Mesendoderm (in vitro differentiated cells): ENCODE measurements at regions not wholly inside any gene's neighbourhood (a gene's known extent, or its start where the extent isn't known, plus 50 kb on each side); places are given as distances from the start of the nearest gene placed in this dataset.
A peak's percentile ranks its signal among the peaks of the same experiment; 100 is the strongest.

Source experiments
- DNase-seq: peaks from one replicate; pipeline ENCODE4 v3.0.0; 2013
- H2AK5ac ChIP-seq: 2 replicates; pipeline ENCODE4 v1.6.1; 2013; ENCODE audit warnings: low read length, inconsistent platforms
- H2BK120ac ChIP-seq: 2 replicates; pipeline ENCODE4 v1.6.1; 2013; ENCODE audit warnings: low read depth, mild to moderate bottlenecking, low read length, moderate library complexity, mixed read lengths
- H2BK15ac ChIP-seq: replicated peaks from 2 replicates; pipeline ENCODE4 v1.6.1; 2013; ENCODE audit warnings: low read depth, mild to moderate bottlenecking, moderate library complexity
- H2BK5ac ChIP-seq: 2 replicates; pipeline ENCODE4 v1.6.1; 2013; ENCODE audit warnings: low read length, inconsistent platforms
- H3K18ac ChIP-seq: 2 replicates; pipeline ENCODE4 v1.6.1; 2013; ENCODE audit warnings: mild to moderate bottlenecking, low read length, mixed read lengths
- H3K23ac ChIP-seq: one replicate; pipeline ENCODE4 v1.6.1; 2013; ENCODE audit warnings: low read length
- H3K27ac ChIP-seq: 2 replicates; pipeline ENCODE4 v1.5.1; 2013; ENCODE audit warnings: low read depth, mild to moderate bottlenecking, inconsistent platforms, low read length, moderate library complexity
- H3K27me3 ChIP-seq: 2 replicates; pipeline ENCODE4 v1.6.1; 2013; ENCODE audit warnings: low read length, control low read depth, mild to moderate bottlenecking, inconsistent platforms; ENCODE audit not compliant: insufficient read depth, poor library complexity
- H3K36me3 ChIP-seq: 2 replicates; pipeline ENCODE4 v1.6.1; 2013; ENCODE audit warnings: low read length, inconsistent platforms; ENCODE audit not compliant: control insufficient read depth, insufficient read depth
- H3K4ac ChIP-seq: one replicate; pipeline ENCODE4 v1.6.1; 2013; ENCODE audit warnings: low read depth, mild to moderate bottlenecking, low read length, moderate library complexity
- H3K4me1 ChIP-seq: 2 replicates; pipeline ENCODE4 v1.6.1; 2013; ENCODE audit warnings: low read depth, low read length, inconsistent platforms; ENCODE audit not compliant: control insufficient read depth
- H3K4me2 ChIP-seq: 2 replicates; pipeline ENCODE4 v1.6.1; 2013; ENCODE audit warnings: low read length
- H3K4me3 ChIP-seq: 2 replicates; pipeline ENCODE4 v1.5.1; 2013; ENCODE audit warnings: mild to moderate bottlenecking, low read length
- H3K56ac ChIP-seq: one replicate; pipeline ENCODE4 v1.6.1; 2013; ENCODE audit warnings: low read length
- H3K79me1 ChIP-seq: 2 replicates; pipeline ENCODE4 v1.6.1; 2013; ENCODE audit warnings: low read length, inconsistent platforms
- H3K79me2 ChIP-seq: 2 replicates; pipeline ENCODE4 v1.6.1; 2013; ENCODE audit warnings: mild to moderate bottlenecking, low read length; ENCODE audit not compliant: control insufficient read depth, insufficient read depth
- H3K9ac ChIP-seq: 2 replicates; pipeline ENCODE4 v1.6.1; 2013; ENCODE audit warnings: low read length, inconsistent platforms
- H4K5ac ChIP-seq: one replicate; pipeline ENCODE4 v1.6.1; 2013; ENCODE audit warnings: low read length
- H4K8ac ChIP-seq: one replicate; pipeline ENCODE4 v1.6.1; 2013; ENCODE audit warnings: low read depth, mild to moderate bottlenecking, control low read depth, low read length, moderate library complexity
- WGBS: extraction: QIAGEN DNeasy Blood & Tissue Kit; methylation state at CpG from one replicate; pipeline ENCODE4 v1.1.7; 2013; ENCODE audit warnings: low lambda C conversion rate, missing lambda C conversion rate; ENCODE audit not compliant: insufficient coverage; ENCODE audit errors: extremely low coverage; 5-methylcytosine and 5-hydroxymethylcytosine counted together

- no peaks in the 10 kb centered on the region for H3K79me2 ChIP-seq
- no peak overlapping the region for H3K4ac ChIP-seq
- H3K27me3 ChIP-seq, result no peaks in the 10 kb centered on the region
- H2AK5ac ChIP-seq, result no peak overlapping the region
- H3K79me1 ChIP-seq, result no peaks in the 10 kb centered on the region
- no peaks in the 10 kb centered on the region for H3K4me1 ChIP-seq
- H3K4me3 ChIP-seq, result no peak overlapping the region
- no peak overlapping the region for H4K5ac ChIP-seq
- WGBS, result no CpG with 5 or more reads among the region's 1 CpG
- H3K9ac ChIP-seq, result no peak overlapping the region
- no peak for DNase-seq
- no peak overlapping the region for H3K18ac ChIP-seq
- H4K8ac ChIP-seq, result no peak overlapping the region
- H2BK120ac ChIP-seq, result no peak overlapping the region
- no peak overlapping the region for H3K56ac ChIP-seq
- no peak overlapping the region for H2BK15ac ChIP-seq
- H3K4me2 ChIP-seq, result no peak overlapping the region
- H2BK5ac ChIP-seq, result no peak overlapping the region
- H3K36me3 ChIP-seq, result no peaks in the 10 kb centered on the region
- no peak overlapping the region for H3K23ac ChIP-seq
- H3K27ac ChIP-seq, result no peak overlapping the region
Observed at GRCh38 chr13:95484052-95484451, 68.5 kb upstream of the CLDN10 start.

DNA sequence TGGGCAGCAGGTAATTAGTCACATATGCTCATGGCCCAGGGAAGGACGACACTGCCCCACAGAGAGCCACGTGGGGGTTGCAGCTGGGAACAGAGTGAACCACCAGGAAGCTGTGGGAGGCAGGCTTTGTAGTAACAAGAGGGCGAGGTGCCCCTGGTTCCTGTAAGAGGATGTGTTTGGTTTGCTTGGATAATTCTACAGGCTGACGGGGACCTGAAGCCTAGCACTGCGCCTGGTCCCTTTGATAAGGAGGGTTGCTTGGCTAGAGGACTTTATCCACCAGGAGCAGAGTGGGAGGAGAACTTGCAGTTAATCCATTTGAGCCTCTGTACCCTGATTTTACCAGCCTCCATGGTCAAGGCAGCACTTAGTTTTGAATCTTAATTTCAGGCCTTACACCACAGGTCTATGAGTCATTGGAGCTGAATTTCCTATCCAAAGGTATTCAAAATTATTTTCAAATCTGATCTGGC lies 67.4 kb upstream of the CLDN10 start:
- Histone ChIP-seq H2BK120ac (no peak overlapping the region), H3K27me3 (no peaks in the 10 kb centered on the region), H3K23ac (no peak overlapping the region), H3K4me1 (no peaks in the 10 kb centered on the region), H2BK5ac (no peak overlapping the region), H3K79me1 (no peaks in the 10 kb centered on the region), H2BK15ac (no peak overlapping the region), H3K9ac (no peak overlapping the region), H3K79me2 (no peaks in the 10 kb centered on the region), H3K36me3 (no peaks in the 10 kb centered on the region), H3K4me2 (no peak overlapping the region), H2AK5ac (no peak overlapping the region), H4K5ac (no peak overlapping the region), H3K4ac (no peak overlapping the region), H3K56ac (no peak overlapping the region), H3K18ac (no peak overlapping the region), H4K8ac (no peak overlapping the region), H3K27ac (no peak overlapping the region), H3K4me3 (no peak overlapping the region)
- no CpG with 5 or more reads among the region's 5 CpGs for WGBS
- peak; percentile 42 for DNase-seq

- Histone ChIP-seq H2BK15ac (no peak overlapping the region), H4K5ac (no peak overlapping the region), H3K79me2 (no peaks in the 10 kb centered on the region), H2BK5ac (no peak overlapping the region), H3K18ac (no peak overlapping the region), H3K23ac (no peak overlapping the region), H3K56ac (no peak overlapping the region), H4K8ac (no peak overlapping the region), H3K9ac (no peak overlapping the region), H2BK120ac (no peak overlapping the region), H3K4me2 (no peak overlapping the region), H3K36me3 (no peaks in the 10 kb centered on the region), H3K27me3 (no peaks in the 10 kb centered on the region), H2AK5ac (no peak overlapping the region), H3K4ac (no peak overlapping the region), H3K79me1 (no peaks in the 10 kb centered on the region), H3K4me1 (no peaks in the 10 kb centered on the region), H3K27ac (no peak overlapping the region), H3K4me3 (no peak overlapping the region)
- DNase-seq, result no peak
- no CpG with 5 or more reads among the region's 3 CpGs for WGBS
Observed at GRCh38 chr13:95485518-95486144, 66.9 kb upstream of the CLDN10 start.

DNA sequence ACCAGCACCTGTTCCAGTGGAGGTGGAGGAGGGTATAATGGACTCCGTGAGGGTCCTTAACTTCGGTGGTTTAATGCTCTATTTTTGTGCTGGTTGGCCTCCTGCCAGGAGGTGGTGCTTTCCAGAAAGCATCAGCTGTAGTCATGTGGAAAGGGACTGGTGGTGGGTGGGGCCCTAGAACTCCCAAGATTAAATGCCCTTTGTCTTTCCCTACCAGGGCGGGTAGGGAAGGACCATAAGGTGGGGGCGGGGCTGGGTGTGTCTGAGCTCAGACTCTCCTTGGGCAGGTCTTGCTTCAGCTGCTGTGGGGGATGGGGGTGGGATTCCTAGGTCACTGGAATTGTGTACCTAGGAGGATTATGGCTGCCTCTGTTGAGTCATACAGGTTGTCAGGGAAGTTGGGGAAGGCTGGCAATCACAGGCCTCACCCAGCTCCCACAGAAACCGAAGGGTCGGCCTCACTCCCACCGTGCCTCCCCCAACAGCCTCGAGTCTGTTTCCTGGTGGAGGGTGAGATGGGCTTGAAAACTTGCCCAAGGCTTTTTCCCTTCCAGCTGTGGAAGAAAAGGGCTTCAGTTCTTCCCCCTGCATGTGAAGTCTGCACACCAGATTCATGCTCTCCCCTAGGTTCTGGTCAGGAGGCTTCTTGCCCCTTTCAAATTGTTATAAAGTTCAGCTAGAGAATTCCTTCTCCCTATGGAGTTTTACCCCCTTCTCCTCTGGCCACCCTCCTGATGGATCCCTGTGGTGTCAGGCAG lies 60.3 kb upstream of the CLDN10 start:
- WGBS, result no CpG with 5 or more reads among the region's 8 CpGs
- H4K8ac ChIP-seq, result no peak overlapping the region
- no peak overlapping the region for H3K23ac ChIP-seq
- H3K79me1 ChIP-seq, result no peaks in the 10 kb centered on the region
- H3K56ac ChIP-seq, result no peak overlapping the region
- H2BK120ac ChIP-seq, result no peak overlapping the region
- no peak overlapping the region for H3K27ac ChIP-seq
- H2BK15ac ChIP-seq, result no peak overlapping the region
- H3K4me1 ChIP-seq, result no peaks in the 10 kb centered on the region
- H2AK5ac ChIP-seq, result no peak overlapping the region
- no peak overlapping the region for H3K9ac ChIP-seq
- H3K27me3 ChIP-seq, result no peaks in the 10 kb centered on the region
- no peak overlapping the region for H3K4me3 ChIP-seq
- no peak overlapping the region for H3K4ac ChIP-seq
- DNase-seq, result peak; percentile 71
- no peak overlapping the region for H3K4me2 ChIP-seq
- H3K18ac ChIP-seq, result no peak overlapping the region
- no peak overlapping the region for H2BK5ac ChIP-seq
- H3K36me3 ChIP-seq, result no peaks in the 10 kb centered on the region
- no peak overlapping the region for H4K5ac ChIP-seq
- no peaks in the 10 kb centered on the region for H3K79me2 ChIP-seq

DNA sequence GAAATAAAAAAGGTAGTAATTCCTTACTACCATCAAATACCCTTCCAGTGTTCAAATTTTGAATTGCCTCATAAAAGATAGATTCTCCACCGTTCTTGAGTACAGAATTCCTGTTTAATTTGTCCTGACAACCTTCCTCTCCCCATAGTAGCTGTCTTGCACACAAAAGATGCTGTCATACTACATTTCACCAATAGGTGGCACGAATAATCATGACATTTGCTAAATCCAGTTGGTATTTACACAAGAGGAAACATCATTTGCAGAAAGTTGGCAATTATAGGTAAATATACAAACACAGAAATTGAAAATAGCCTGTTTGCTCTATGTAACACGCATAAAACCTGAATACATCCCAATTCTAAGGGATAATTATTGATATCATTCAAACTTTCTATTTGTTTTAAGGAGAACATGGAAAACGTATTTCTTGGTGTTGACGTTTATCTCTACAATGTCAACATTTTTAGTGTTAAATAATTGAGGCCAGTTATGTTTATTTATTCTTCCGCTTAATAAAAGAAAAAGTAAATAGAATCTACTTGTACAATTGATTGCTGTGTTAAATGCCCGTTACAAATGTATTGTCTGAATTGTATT lies 58.3 kb upstream of the CLDN10 start:
- no peaks in the 10 kb centered on the region for H3K79me2 ChIP-seq
- H2BK5ac ChIP-seq, result no peak overlapping the region
- H3K36me3 ChIP-seq, result no peaks in the 10 kb centered on the region
- no peaks in the 10 kb centered on the region for H3K4me1 ChIP-seq
- DNase-seq, result peak; percentile 66
- no peak overlapping the region for H3K56ac ChIP-seq
- no peak overlapping the region for H3K4ac ChIP-seq
- H4K5ac ChIP-seq, result no peak overlapping the region
- WGBS, result no CpG with 5 or more reads among the region's 7 CpGs
- H2BK120ac ChIP-seq, result no peak overlapping the region
- H3K27me3 ChIP-seq, result no peaks in the 10 kb centered on the region
- H3K23ac ChIP-seq, result no peak overlapping the region
- H3K9ac ChIP-seq, result no peak overlapping the region
- H3K4me2 ChIP-seq, result no peak overlapping the region
- no peak overlapping the region for H4K8ac ChIP-seq
- H2BK15ac ChIP-seq, result no peak overlapping the region
- H3K4me3 ChIP-seq, result no peak overlapping the region
- H2AK5ac ChIP-seq, result no peak overlapping the region
- no peaks in the 10 kb centered on the region for H3K79me1 ChIP-seq
- H3K27ac ChIP-seq, result no peak overlapping the region
- H3K18ac ChIP-seq, result no peak overlapping the region
